Thyroid gland (tissue), 4 donors: ENCODE measurements at regions not wholly inside any gene's neighbourhood (a gene's known extent, or its start where the extent isn't known, plus 50 kb on each side); places are given as distances from the start of the nearest gene placed in this dataset.

Source experiments
- DNase-seq, 2 donors: peaks; one replicate each; pipeline ENCODE4 v3.0.0-alpha.2; 2019
- H3K27ac ChIP-seq, 3 donors: fragments of 200-600 bp; sonication (generic); 1 replicate in 2 of 3; 2 replicates in 1 of 3; pipeline ENCODE4 v1.5.1; 2016 to 2019; ENCODE audit warnings: mild to moderate bottlenecking in 1 of 3, moderate library complexity in 1 of 3
- H3K27me3 ChIP-seq: fragments of 200-600 bp; sonication (generic); one replicate; pipeline ENCODE4 v1.5.1; 2019
- H3K36me3 ChIP-seq, 2 donors: fragments of 200-600 bp; sonication (generic); one replicate each; pipeline ENCODE4 v1.5.1; 2016 to 2019
- H3K4me1 ChIP-seq, 2 donors: fragments of 200-600 bp; sonication (generic); one replicate each; pipeline ENCODE4 v1.5.1; 2017 to 2019
- H3K4me3 ChIP-seq, 3 donors: fragments of 200-600 bp; sonication (generic); replicated peaks in 1 of 3; 1 replicate in 2 of 3; 2 replicates in 1 of 3; pipeline ENCODE4 v1.5.1; 2016; ENCODE audit warnings: mild to moderate bottlenecking in 1 of 3
- H3K9me3 ChIP-seq: fragments of 200-600 bp; sonication (generic); one replicate; pipeline ENCODE4 v1.5.1; 2017
- CTCF ChIP-seq, 6 experiments: fragments of 200-600 bp in 3 of 6; fragments of 450-650 bp in 3 of 6; sonication (generic) in 3 of 6; IDR thresholded peaks; one replicate each; pipeline ENCODE4 v1.5.1; 2016 to 2019; ENCODE audit warnings: antibody characterized with exemption in 6 of 6, mild to moderate bottlenecking in 2 of 6, inconsistent platforms in 1 of 6, moderate library complexity in 1 of 6
- POLR2A ChIP-seq, 2 donors: fragments of 450-650 bp; IDR thresholded peaks; one replicate each; pipeline ENCODE4 v1.6.1; 2017; ENCODE audit warnings: antibody characterized with exemption in 2 of 2, mild to moderate bottlenecking in 2 of 2, moderate library complexity in 1 of 2
- WGBS, 2 donors: methylation state at CpG; one replicate each; pipeline ENCODE4 v1.1.5; 2017; 5-methylcytosine and 5-hydroxymethylcytosine counted together
- intact Hi-C: fragments of 100-400 bp; cut with DNase I; formaldehyde crosslinking; loops from one replicate; pipeline ENCODE4 v1.15.1; 2023

GRCh38 chr1:213526306-213526705, 461.5 kb upstream of the PROX1 start:
- peaks cover 0 to 2% of the 10 kb centered on the region in 2 donors for H3K4me1 ChIP-seq
- H3K27me3 ChIP-seq: no peaks in the 10 kb centered on the region
- no peak overlapping the region for H3K4me3 ChIP-seq
- 90 to 98% methylated on average over 4 of the region's 4 CpGs for WGBS, 2 donors
- H3K9me3 ChIP-seq: no peaks in the 10 kb centered on the region
- no peak for DNase-seq
- no peaks in the 10 kb centered on the region for H3K36me3 ChIP-seq
- no peak overlapping the region for H3K27ac ChIP-seq
- TF ChIP-seq CTCF (IDR thresholded peaks at IDR 0.05): no peak
- no peak for TF ChIP-seq POLR2A (IDR thresholded peaks at IDR 0.05)
- intact Hi-C loops: no loop called here

- TF ChIP-seq CTCF (IDR thresholded peaks at IDR 0.05) (no peak), POLR2A (IDR thresholded peaks at IDR 0.05) (no peak)
- WGBS, 2 donors: 64 to 74% methylated on average over 4 of the region's 4 CpGs
- Histone ChIP-seq H3K27ac (no peak overlapping the region), H3K36me3 (no peaks in the 10 kb centered on the region), H3K4me3 (no peak overlapping the region), H3K4me1 (peaks cover 0 to 2% of the 10 kb centered on the region in 2 donors), H3K9me3 (no peaks in the 10 kb centered on the region), H3K27me3 (no peaks in the 10 kb centered on the region)
- intact Hi-C loops: no loop called here
- DNase-seq: peak; percentile 5 to 37
Observed at GRCh38 chr1:213530611-213531320, 457.0 kb upstream of the PROX1 start.

- no peaks in the 10 kb centered on the region for H3K27me3 ChIP-seq
- WGBS, 2 donors: 81 to 83% methylated on average over 12 of the region's 12 CpGs
- H3K4me3 ChIP-seq: no peak overlapping the region
- DNase-seq: no peak
- peaks cover 0 to 2% of the 10 kb centered on the region in 2 donors for H3K4me1 ChIP-seq
- intact Hi-C loops: no loop called here
- no peak overlapping the region for H3K27ac ChIP-seq
- no peaks in the 10 kb centered on the region for H3K36me3 ChIP-seq
- no peaks in the 10 kb centered on the region for H3K9me3 ChIP-seq
- no peak for TF ChIP-seq CTCF (IDR thresholded peaks at IDR 0.05)
- TF ChIP-seq POLR2A (IDR thresholded peaks at IDR 0.05): no peak
Observed at GRCh38 chr1:213531369-213532310, 456.1 kb upstream of the PROX1 start.

- intact Hi-C loops: no loop called here
- WGBS, 2 donors: 89 to 94% methylated on average over 2 of the region's 2 CpGs
- H3K27ac ChIP-seq: no peak overlapping the region
Observed at GRCh38 chr1:213533125-213533524, 454.6 kb upstream of the PROX1 start.

More at GRCh38 chr1:213533125-213533524, 454.6 kb upstream of the PROX1 start:
- no peaks in the 10 kb centered on the region for H3K27me3 ChIP-seq
- H3K4me3 ChIP-seq: no peak overlapping the region
- H3K4me1 ChIP-seq: peaks cover 0 to 2% of the 10 kb centered on the region in 2 donors
- H3K9me3 ChIP-seq: no peaks in the 10 kb centered on the region
- DNase-seq: no peak
- no peaks in the 10 kb centered on the region for H3K36me3 ChIP-seq
- TF ChIP-seq CTCF (IDR thresholded peaks at IDR 0.05): no peak
- TF ChIP-seq POLR2A (IDR thresholded peaks at IDR 0.05): no peak
